Hepatocyte (in vitro differentiated cells): ENCODE measurements at regions not wholly inside any gene's neighbourhood (a gene's known extent, or its start where the extent isn't known, plus 50 kb on each side); places are given as distances from the start of the nearest gene placed in this dataset.

Experiments
- DNase-seq: peaks from one replicate; pipeline ENCODE4 v3.0.0-alpha.2; 2016; ENCODE audit warnings: low spot score
- H2AFZ ChIP-seq: fragments of 200-600 bp; sonication (generic); 2 replicates; pipeline ENCODE4 v1.6.0; 2016; ENCODE audit warnings: antibody characterized with exemption, mild to moderate bottlenecking
- H3K27ac ChIP-seq: fragments of 200-600 bp; sonication (generic); 2 replicates; pipeline ENCODE4 v1.5.1; 2016; ENCODE audit warnings: mild to moderate bottlenecking
- H3K27me3 ChIP-seq: fragments of 200-600 bp; sonication (generic); 2 replicates; pipeline ENCODE4 v1.6.1; 2016
- H3K36me3 ChIP-seq: fragments of 200-600 bp; sonication (generic); replicated peaks from 2 replicates; pipeline ENCODE4 v1.5.1; 2016; ENCODE audit warnings: low read depth; ENCODE audit not compliant: insufficient read depth
- H3K4me1 ChIP-seq: fragments of 200-600 bp; sonication (generic); 2 replicates; pipeline ENCODE4 v1.5.1; 2016; ENCODE audit warnings: mild to moderate bottlenecking, moderate library complexity; ENCODE audit not compliant: insufficient read depth
- H3K4me2 ChIP-seq: fragments of 200-600 bp; sonication (generic); 2 replicates; pipeline ENCODE4 v1.6.0; 2016
- H3K4me3 ChIP-seq: fragments of 200-600 bp; sonication (generic); 2 replicates; pipeline ENCODE4 v1.5.1; 2016; ENCODE audit warnings: mild to moderate bottlenecking
- H3K79me2 ChIP-seq: fragments of 200-600 bp; sonication (generic); 2 replicates; pipeline ENCODE4 v1.6.0; 2017; ENCODE audit warnings: mild to moderate bottlenecking
- H3K9me2 ChIP-seq: fragments of 200-600 bp; sonication (generic); replicated peaks from 2 replicates; pipeline ENCODE4 v1.6.0; 2017; ENCODE audit warnings: mild to moderate bottlenecking; ENCODE audit not compliant: insufficient read depth
- H3K9me3 ChIP-seq: fragments of 200-600 bp; sonication (generic); 2 replicates; pipeline ENCODE4 v1.5.1; 2016; ENCODE audit warnings: low read depth, mild to moderate bottlenecking
- H4K20me1 ChIP-seq: fragments of 200-600 bp; sonication (generic); 2 replicates; pipeline ENCODE4 v1.6.0; 2016; ENCODE audit warnings: mild to moderate bottlenecking; ENCODE audit not compliant: insufficient read depth, poor library complexity, severe bottlenecking
- CTCF ChIP-seq: fragments of 200-600 bp; sonication (generic); IDR thresholded peaks from 2 replicates; pipeline ENCODE4 v1.5.1; 2016; ENCODE audit warnings: antibody characterized with exemption, mild to moderate bottlenecking; ENCODE audit not compliant: poor library complexity
- EZH2 ChIP-seq: fragments of 200-600 bp; sonication (generic); IDR thresholded peaks from 2 replicates; pipeline ENCODE4 v1.6.1; 2016; ENCODE audit warnings: antibody characterized with exemption, mild to moderate bottlenecking, borderline replicate concordance
- EZH2phosphoT487 ChIP-seq: fragments of 200-600 bp; sonication (generic); IDR thresholded peaks from one replicate; pipeline ENCODE4 v1.6.1; 2018; ENCODE audit warnings: antibody characterized with exemption, mild to moderate bottlenecking, low read depth, moderate library complexity; ENCODE audit not compliant: unreplicated experiment, severe bottlenecking
- WGBS: methylation state at CpG from one replicate; pipeline ENCODE4 v1.1.6; 2016; ENCODE audit warnings: low lambda C conversion rate; ENCODE audit errors: missing lambda C conversion rate; 5-methylcytosine and 5-hydroxymethylcytosine counted together

- no peaks in the 10 kb centered on the region for H3K36me3 ChIP-seq
- H3K4me3 ChIP-seq, result no peak overlapping the region
- H3K4me1 ChIP-seq, result no peaks in the 10 kb centered on the region
- H3K79me2 ChIP-seq, result no peaks in the 10 kb centered on the region
- no peak for DNase-seq
- 82% methylated on average over 1 of the region's 1 CpG for WGBS
- H3K27me3 ChIP-seq, result no peaks in the 10 kb centered on the region
- no peak for TF ChIP-seq EZH2
- TF ChIP-seq EZH2phosphoT487, result no peak
- no peak for TF ChIP-seq CTCF
- H4K20me1 ChIP-seq, result no peaks in the 10 kb centered on the region
- no peak overlapping the region for H3K27ac ChIP-seq
- H3K4me2 ChIP-seq, result no peak overlapping the region
- no peaks in the 10 kb centered on the region for H3K9me2 ChIP-seq
- H3K9me3 ChIP-seq, result no peaks in the 10 kb centered on the region
- H2AFZ ChIP-seq, result no peak overlapping the region
Observed at GRCh38 chr7:119102291-119102690, 877.8 kb downstream of the ANKRD7 start.

- 53% methylated on average over 1 of the region's 1 CpG for WGBS
- H3K36me3 ChIP-seq, result no peaks in the 10 kb centered on the region
- H3K4me1 ChIP-seq, result no peaks in the 10 kb centered on the region
- H4K20me1 ChIP-seq, result no peaks in the 10 kb centered on the region
- no peak overlapping the region for H2AFZ ChIP-seq
- peak overlapping the region; percentile 1 for H3K27ac ChIP-seq
- no peaks in the 10 kb centered on the region for H3K9me2 ChIP-seq
- no peak overlapping the region for H3K4me3 ChIP-seq
- no peaks in the 10 kb centered on the region for H3K27me3 ChIP-seq
- no peak for DNase-seq
- peak overlapping the region; percentile 19 for H3K4me2 ChIP-seq
- no peaks in the 10 kb centered on the region for H3K9me3 ChIP-seq
- H3K79me2 ChIP-seq, result no peaks in the 10 kb centered on the region
- no peak for TF ChIP-seq EZH2phosphoT487
- TF ChIP-seq CTCF, result no peak
- TF ChIP-seq EZH2, result no peak
Observed at GRCh38 chr7:119105381-119105780, 880.9 kb downstream of the ANKRD7 start.

GRCh38 chr7:119123326-119123725 lies 898.8 kb downstream of the ANKRD7 start:
- H4K20me1 ChIP-seq, result no peaks in the 10 kb centered on the region
- H3K4me2 ChIP-seq, result no peak overlapping the region
- no peak overlapping the region for H3K27ac ChIP-seq
- H3K9me2 ChIP-seq, result no peaks in the 10 kb centered on the region
- H2AFZ ChIP-seq, result no peak overlapping the region
- 89% methylated on average over 8 of the region's 8 CpGs for WGBS
- no peaks in the 10 kb centered on the region for H3K36me3 ChIP-seq
- H3K9me3 ChIP-seq, result no peaks in the 10 kb centered on the region
- TF ChIP-seq EZH2 (no peak), EZH2phosphoT487 (no peak), CTCF (no peak)
- H3K4me1 ChIP-seq, result no peaks in the 10 kb centered on the region
- H3K4me3 ChIP-seq, result no peak overlapping the region
- H3K79me2 ChIP-seq, result no peaks in the 10 kb centered on the region
- no peak for DNase-seq
- H3K27me3 ChIP-seq, result no peaks in the 10 kb centered on the region

GRCh38 chr7:119127706-119128105 lies 903.2 kb downstream of the ANKRD7 start:
- Histone ChIP-seq H3K4me2 (no peak overlapping the region), H3K36me3 (no peaks in the 10 kb centered on the region), H3K27me3 (no peaks in the 10 kb centered on the region), H3K9me2 (no peaks in the 10 kb centered on the region), H3K79me2 (no peaks in the 10 kb centered on the region), H4K20me1 (no peaks in the 10 kb centered on the region), H2AFZ (no peak overlapping the region), H3K4me1 (no peaks in the 10 kb centered on the region), H3K4me3 (no peak overlapping the region), H3K27ac (no peak overlapping the region), H3K9me3 (no peaks in the 10 kb centered on the region)
- WGBS, result 86% methylated on average over 3 of the region's 3 CpGs
- no peak for DNase-seq
- TF ChIP-seq EZH2phosphoT487 (no peak), CTCF (no peak)
